Esophagus muscularis mucosa (tissue), 4 donors: ENCODE measurements at regions not wholly inside any gene's neighbourhood (a gene's known extent, or its start where the extent isn't known, plus 50 kb on each side); places are given as distances from the start of the nearest gene placed in this dataset.

Experiments
- DNase-seq: peaks from one replicate; pipeline ENCODE4 v3.0.0-alpha.2; 2017; ENCODE audit errors: extremely low spot score
- H3K27ac ChIP-seq, 4 donors: fragments of 200-600 bp; sonication (generic); replicated peaks in 1 of 4; 1 replicate in 3 of 4; 2 replicates in 1 of 4; pipeline ENCODE4 v1.5.1; 2016 to 2019; ENCODE audit warnings: mild to moderate bottlenecking in 1 of 4
- H3K27me3 ChIP-seq, 4 donors: fragments of 200-600 bp; sonication (generic); one replicate each; pipeline versions ENCODE4 v1.5.1 to v1.6.0; 2016 to 2019
- H3K36me3 ChIP-seq, 4 donors: fragments of 200-600 bp; sonication (generic); one replicate each; pipeline ENCODE4 v1.5.1; 2016 to 2019
- H3K4me1 ChIP-seq, 4 donors: fragments of 200-600 bp; sonication (generic); one replicate each; pipeline ENCODE4 v1.5.1; 2016 to 2019
- H3K4me3 ChIP-seq, 4 donors: fragments of 200-600 bp; sonication (generic); 1 replicate in 2 of 4; 2 replicates in 2 of 4; pipeline ENCODE4 v1.5.1; 2016 to 2019; ENCODE audit warnings: mild to moderate bottlenecking in 4 of 4, moderate library complexity in 1 of 4
- H3K9me3 ChIP-seq, 4 donors: fragments of 200-600 bp; sonication (generic); 1 replicate in 3 of 4; 2 replicates in 1 of 4; pipeline ENCODE4 v1.5.1; 2016 to 2019
- CTCF ChIP-seq, 3 experiments: fragments of 200-600 bp in 2 of 3; fragments of 450-650 bp in 1 of 3; sonication (generic) in 2 of 3; IDR thresholded peaks; one replicate each; pipeline ENCODE4 v1.5.1; 2017 to 2019; ENCODE audit warnings: antibody characterized with exemption in 3 of 3, mild to moderate bottlenecking in 2 of 3, moderate library complexity in 1 of 3
- EP300 ChIP-seq: sonication (generic); formaldehyde crosslinking; IDR thresholded peaks from one replicate; pipeline ENCODE4 v1.6.1; 2017; ENCODE audit warnings: antibody characterized with exemption
- POLR2A ChIP-seq: fragments of 450-650 bp; IDR thresholded peaks from one replicate; pipeline ENCODE4 v1.6.1; 2017; ENCODE audit warnings: antibody characterized with exemption, moderate library complexity, mild to moderate bottlenecking, low read depth
- POLR2AphosphoS5 ChIP-seq, 2 donors: sonication (generic); formaldehyde crosslinking; IDR thresholded peaks; one replicate each; pipeline ENCODE4 v1.6.1; 2017; ENCODE audit warnings: antibody characterized with exemption in 2 of 2
- WGBS: methylation state at CpG from one replicate; pipeline ENCODE4 v1.1.5; 2018; 5-methylcytosine and 5-hydroxymethylcytosine counted together
- intact Hi-C: fragments of 100-400 bp; cut with DNase I; formaldehyde crosslinking; loops from one replicate; pipeline ENCODE4 v1.15.1; 2023

GRCh38 chr6:33912195-33912594 lies 108.4 kb upstream of the MLN start:
- intact Hi-C loops = no loop called here
- TF ChIP-seq EP300 (no peak), POLR2AphosphoS5 (IDR thresholded peaks at IDR 0.05) (no peak), POLR2A (no peak), CTCF (IDR thresholded peaks at IDR 0.05) (no peak)
- no peaks in the 10 kb centered on the region for H3K27me3 ChIP-seq
- no peak overlapping the region for H3K4me3 ChIP-seq
- H3K4me1 ChIP-seq = peaks cover 0 to 13% (median 0%) of the 10 kb centered on the region in 4 donors
- H3K9me3 ChIP-seq = no peaks in the 10 kb centered on the region
- H3K27ac ChIP-seq = no peak overlapping the region
- no peak for DNase-seq
- H3K36me3 ChIP-seq = no peaks in the 10 kb centered on the region
- WGBS = no CpG with 5 or more reads among the region's 1 CpG

GRCh38 chr6:33911488-33911887 lies 107.7 kb upstream of the MLN start:
- no peak for DNase-seq
- H3K36me3 ChIP-seq = no peaks in the 10 kb centered on the region
- no peak overlapping the region for H3K4me3 ChIP-seq
- no peak for TF ChIP-seq POLR2A
- no peaks in the 10 kb centered on the region for H3K27me3 ChIP-seq
- peaks cover 0 to 13% (median 0%) of the 10 kb centered on the region in 4 donors for H3K4me1 ChIP-seq
- no peaks in the 10 kb centered on the region for H3K9me3 ChIP-seq
- no peak overlapping the region for H3K27ac ChIP-seq
- 91% methylated on average over 6 of the region's 6 CpGs for WGBS
- intact Hi-C loops = no loop called here

GRCh38 chr6:33910594-33910993 lies 106.8 kb upstream of the MLN start:
- Histone ChIP-seq H3K27ac (no peak overlapping the region), H3K36me3 (no peaks in the 10 kb centered on the region), H3K4me3 (no peak overlapping the region), H3K9me3 (no peaks in the 10 kb centered on the region), H3K4me1 (peaks cover 0 to 13% (median 0%) of the 10 kb centered on the region in 4 donors), H3K27me3 (no peaks in the 10 kb centered on the region)
- TF ChIP-seq EP300 = no peak
- intact Hi-C loops = no loop called here
- WGBS = 92% methylated on average over 5 of the region's 5 CpGs
- no peak for DNase-seq

- no peaks in the 10 kb centered on the region for H3K9me3 ChIP-seq
- intact Hi-C loops = no loop called here
- DNase-seq = no peak
- no peak for TF ChIP-seq POLR2A
- TF ChIP-seq CTCF (IDR thresholded peaks at IDR 0.05) = no peak
- TF ChIP-seq POLR2AphosphoS5 (IDR thresholded peaks at IDR 0.05) = no peak
- no peak for TF ChIP-seq EP300
- no peak overlapping the region for H3K4me3 ChIP-seq
- WGBS = 89% methylated on average over 11 of the region's 11 CpGs
- no peaks in the 10 kb centered on the region for H3K36me3 ChIP-seq
- H3K27me3 ChIP-seq = no peaks in the 10 kb centered on the region
- no peak overlapping the region for H3K27ac ChIP-seq
- H3K4me1 ChIP-seq = peaks cover 0 to 11% (median 0%) of the 10 kb centered on the region in 4 donors
These were observed 105.9 kb upstream of the MLN start for GRCh38 chr6:33909737-33910136.

GRCh38 chr6:33908025-33908424 lies 104.2 kb upstream of the MLN start:
- Histone ChIP-seq H3K36me3 (no peaks in the 10 kb centered on the region), H3K27me3 (no peaks in the 10 kb centered on the region), H3K4me1 (peaks cover 0 to 7% (median 0%) of the 10 kb centered on the region in 4 donors), H3K9me3 (no peaks in the 10 kb centered on the region), H3K4me3 (no peak overlapping the region), H3K27ac (no peak overlapping the region)
- intact Hi-C loops = no loop called here
- WGBS = 71% methylated on average over 4 of the region's 4 CpGs
- no peak for DNase-seq
- TF ChIP-seq CTCF (IDR thresholded peaks at IDR 0.05) (no peak), EP300 (no peak), POLR2A (no peak)

GRCh38 chr6:33907227-33907626 lies 103.4 kb upstream of the MLN start:
- DNase-seq = no peak
- Histone ChIP-seq H3K27me3 (no peaks in the 10 kb centered on the region), H3K27ac (no peak overlapping the region), H3K9me3 (no peaks in the 10 kb centered on the region), H3K36me3 (no peaks in the 10 kb centered on the region), H3K4me1 (peaks cover 0 to 7% (median 0%) of the 10 kb centered on the region in 4 donors), H3K4me3 (no peak overlapping the region)
- intact Hi-C loops = no loop called here
- 88% methylated on average over 5 of the region's 5 CpGs for WGBS
- TF ChIP-seq CTCF (IDR thresholded peaks at IDR 0.05) = no peak
- no peak for TF ChIP-seq POLR2A
- no peak for TF ChIP-seq EP300
- TF ChIP-seq POLR2AphosphoS5 (IDR thresholded peaks at IDR 0.05) = no peak
